ENCODE measurements at regions not wholly inside any gene's neighbourhood (a gene's known extent, or its start where the extent isn't known, plus 50 kb on each side); places are given as distances from the start of the nearest gene placed in this dataset.

DNA sequence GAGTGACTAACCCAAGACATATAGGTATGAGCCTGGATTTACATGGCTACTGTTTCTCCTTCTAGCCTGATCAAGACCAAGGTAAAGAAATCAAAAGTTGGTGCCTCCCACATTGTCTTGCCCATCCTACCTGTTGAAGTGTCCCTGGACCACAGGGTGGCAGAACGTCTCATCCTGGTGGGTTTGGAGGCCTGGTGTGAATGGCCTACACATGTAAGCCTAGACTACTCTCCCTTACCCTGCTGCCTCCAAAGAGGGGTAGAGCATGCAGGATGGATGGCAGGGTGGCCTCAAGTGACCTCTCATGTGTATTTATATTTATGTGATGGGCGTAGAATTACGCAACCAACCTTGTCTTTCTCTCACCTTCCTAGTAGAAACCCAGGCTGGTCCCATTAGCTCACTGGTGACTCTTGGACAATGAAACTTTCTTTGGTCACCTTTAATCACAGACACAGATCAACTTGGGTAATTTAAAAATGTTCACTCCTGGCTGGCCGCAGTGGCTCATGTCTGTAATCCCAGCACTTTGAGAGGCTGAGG, 73.3 kb upstream of the SOD3 start:
- Histone ChIP-seq H3K18ac (ENCODE audit: low read depth, low read length) (no peak overlapping the region), H3K9me1 (ENCODE audit: insufficient read depth, low read length) (no peaks in the 10 kb centered on the region), H2AK9ac (replicated peaks; ENCODE audit: low read depth, low read length, poor library complexity) (no peak overlapping the region), H3K27ac (ENCODE audit: insufficient read depth, low read length) (no peak overlapping the region), H3K4me2 (ENCODE audit: low read depth, low read length) (no peak overlapping the region), H3K27me3 (ENCODE audit: control insufficient read depth, insufficient read depth, low read length) (peaks cover 8% of the 10 kb centered on the region), H4K91ac (ENCODE audit: insufficient read depth, low read depth, low read length) (no peak overlapping the region), H3K9me3 (ENCODE audit: control insufficient read depth, insufficient read depth, low read length) (no peaks in the 10 kb centered on the region), H2AK5ac (ENCODE audit: low read depth, low read length) (no peak overlapping the region), H3K14ac (replicated peaks; ENCODE audit: low read depth, low read length) (no peak overlapping the region), H4K8ac (ENCODE audit: low read depth in 2 of 2, low read length in 2 of 2) (no peak overlapping the region), H2AFZ (replicated peaks; ENCODE audit: low read length, poor library complexity) (peak overlapping the region; percentile 56), H2BK120ac (ENCODE audit: low read depth, low read length) (no peak overlapping the region), H3K4ac (ENCODE audit: low read depth, low read length) (no peak overlapping the region), H2BK20ac (ENCODE audit: low read depth, low read length) (no peak overlapping the region), H3K23ac (ENCODE audit: low read depth, low read length) (no peak overlapping the region), H4K20me1 (ENCODE audit: insufficient read depth, low read length) (no peaks in the 10 kb centered on the region), H3K79me1 (ENCODE audit: low read depth in 1 of 2, low read length in 2 of 2) (no peaks in the 10 kb centered on the region), H3K9ac (ENCODE audit: low read depth, low read length) (no peak overlapping the region), H4K5ac (ENCODE audit: low read depth, low read length) (no peak overlapping the region), H2BK5ac (ENCODE audit: low read depth, low read length, poor library complexity, severe bottlenecking) (no peak overlapping the region), H3K4me3 (ENCODE audit: insufficient read depth, low read depth, low read length) (no peak overlapping the region), H2BK15ac (ENCODE audit: low read depth, low read length) (no peak overlapping the region), H3K4me1 (ENCODE audit: control insufficient read depth, insufficient read depth, low read length) (no peaks in the 10 kb centered on the region), H3K56ac (ENCODE audit: extremely low read depth, insufficient read depth, low read length) (no peak overlapping the region), H3K36me3 (ENCODE audit: control insufficient read depth, insufficient read depth, low read length) (no peaks in the 10 kb centered on the region)
- DNase-seq = no peak
- ChIA-PET CTCF (no interaction called here), POLR2A (ENCODE audit: unreplicated experiment) (no interaction called here)
- no CpG with 5 or more reads among the region's 4 CpGs for WGBS, 2 experiments (ENCODE audit: extremely low coverage in 2 of 2, insufficient read length in 1 of 2)
- TF ChIP-seq POLR2A (IDR thresholded peaks at IDR 0.05; ENCODE audit: low read depth, low read length) = no peak
- TF ChIP-seq MXI1 (IDR thresholded peaks at IDR 0.05; ENCODE audit: borderline replicate concordance, low read depth, low read length) = no peak
- peak; percentile 58 for TF ChIP-seq CEBPB (IDR thresholded peaks at IDR 0.05; ENCODE audit: low read depth, low read length)
- TF ChIP-seq RAD21 (IDR thresholded peaks at IDR 0.05; ENCODE audit: low read length) = 0 out of 2 replicates have a peak, but pooled peaks have one; percentile 11
- TF ChIP-seq RFX5 (IDR thresholded peaks at IDR 0.05; ENCODE audit: low read depth, low read length) = no peak
- BruUV-seq (replicated peaks) = no TSS peak
- intact Hi-C loops (cut with micrococcal nuclease) = loop anchor here (10.0 kb wide), 1 partner anchor 57 kb away; no protein-coding TSS in a partner anchor
- in situ Hi-C loops (cut with MboI; ENCODE audit: low sequenced_read_pairs) = no loop called here
- dilution Hi-C loops (cut with HindIII; ENCODE audit: low sequenced_read_pairs, unreplicated experiment) = no loop called here
- ATAC-seq (ENCODE audit: low read depth) = no peak

Measured in IMR-90 (cell line).